ENCODE measurements at regions not wholly inside any gene's neighbourhood (a gene's known extent, or its start where the extent isn't known, plus 50 kb on each side); places are given as distances from the start of the nearest gene placed in this dataset.

GRCh38 chrX:14290335-14290734, 239.0 kb upstream of the GLRA2 start:
- Histone ChIP-seq H3K4me1 (no peaks in the 10 kb centered on the region), H3K36me3 (ENCODE audit: insufficient read depth in 1 of 2, low read depth in 1 of 2) (no peaks in the 10 kb centered on the region), H3K9me3 (peaks cover 3% of the 10 kb centered on the region), H3K27ac (no peak overlapping the region), H3K4me3 (no peak overlapping the region), H3K27me3 (ENCODE audit: insufficient read depth in 3 of 3, low read length in 2 of 3) (no peaks in the 10 kb centered on the region)
- DNase-seq = no peak
- 59 to 69% (median 62%) methylated on average over 2 of the region's 2 CpGs for WGBS, 3 donors
- TF ChIP-seq CTCF (IDR thresholded peaks at IDR 0.05) = no peak
- intact Hi-C loops (cut with DNase I) = no loop called here
- no peak for ATAC-seq

- H3K9me3 ChIP-seq = no peaks in the 10 kb centered on the region
- H3K4me3 ChIP-seq = no peak overlapping the region
- H3K27ac ChIP-seq = no peak overlapping the region
- DNase-seq (no peak), ATAC-seq (no peak)
- H3K36me3 ChIP-seq (ENCODE audit: insufficient read depth in 1 of 2, low read depth in 1 of 2) = no peaks in the 10 kb centered on the region
- H3K4me1 ChIP-seq = no peaks in the 10 kb centered on the region
- no peaks in the 10 kb centered on the region for H3K27me3 ChIP-seq (ENCODE audit: insufficient read depth in 3 of 3, low read length in 2 of 3)
- 41 to 50% (median 44%) methylated on average over 1 of the region's 1 CpG for WGBS, 3 donors
- intact Hi-C loops (cut with DNase I) = no loop called here
- no peak for TF ChIP-seq CTCF (IDR thresholded peaks at IDR 0.05)
These were observed 245.0 kb upstream of the GEMIN8 start for GRCh38 chrX:14274691-14275090.

- Histone ChIP-seq H3K4me1 (no peaks in the 10 kb centered on the region), H3K27me3 (ENCODE audit: insufficient read depth in 3 of 3, low read length in 2 of 3) (no peaks in the 10 kb centered on the region), H3K27ac (no peak overlapping the region), H3K36me3 (ENCODE audit: insufficient read depth in 1 of 2, low read depth in 1 of 2) (no peaks in the 10 kb centered on the region), H3K9me3 (no peaks in the 10 kb centered on the region), H3K4me3 (no peak overlapping the region)
- ATAC-seq = no peak
- no peak for DNase-seq
- intact Hi-C loops (cut with DNase I) = no loop called here
- no peak for TF ChIP-seq CTCF (IDR thresholded peaks at IDR 0.05)
These were observed 237.5 kb upstream of the GEMIN8 start for GRCh38 chrX:14267216-14267615.

GRCh38 chrX:14266705-14267104, 237.0 kb upstream of the GEMIN8 start:
- 58 to 95% (median 89%) methylated on average over 1 of the region's 1 CpG for WGBS, 3 donors
- TF ChIP-seq CTCF (IDR thresholded peaks at IDR 0.05) = no peak
- no peak for ATAC-seq
- no peak overlapping the region for H3K27ac ChIP-seq
- no peaks in the 10 kb centered on the region for H3K9me3 ChIP-seq
- intact Hi-C loops (cut with DNase I) = no loop called here
- H3K27me3 ChIP-seq (ENCODE audit: insufficient read depth in 3 of 3, low read length in 2 of 3) = no peaks in the 10 kb centered on the region
- no peaks in the 10 kb centered on the region for H3K4me1 ChIP-seq
- no peaks in the 10 kb centered on the region for H3K36me3 ChIP-seq (ENCODE audit: insufficient read depth in 1 of 2, low read depth in 1 of 2)
- DNase-seq = no peak
- H3K4me3 ChIP-seq = no peak overlapping the region

- DNase-seq = no peak
- Histone ChIP-seq H3K4me1 (no peaks in the 10 kb centered on the region), H3K9me3 (no peaks in the 10 kb centered on the region), H3K27me3 (ENCODE audit: insufficient read depth in 3 of 3, low read length in 2 of 3) (no peaks in the 10 kb centered on the region), H3K27ac (no peak overlapping the region), H3K4me3 (no peak overlapping the region), H3K36me3 (ENCODE audit: insufficient read depth in 1 of 2, low read depth in 1 of 2) (no peaks in the 10 kb centered on the region)
- intact Hi-C loops (cut with DNase I) = no loop called here
- ATAC-seq = no peak
- 43 to 58% (median 43%) methylated on average over 15 to 33 of the region's 33 CpGs for WGBS, 3 donors
- TF ChIP-seq CTCF (IDR thresholded peaks at IDR 0.05) = no peak
These were observed 214.1 kb upstream of the GEMIN8 start for GRCh38 chrX:14243823-14244222.
